ENCODE measurements at regions not wholly inside any gene's neighbourhood (a gene's known extent, or its start where the extent isn't known, plus 50 kb on each side); places are given as distances from the start of the nearest gene placed in this dataset.

GRCh38 chr2:35538796-35539195, 816.8 kb upstream of the CRIM1 start:
- Histone ChIP-seq H3K4me1 (no peaks in the 10 kb centered on the region), H3K79me2 (ENCODE audit: low read depth) (no peaks in the 10 kb centered on the region), H3K9ac (no peak overlapping the region), H3F3A (ENCODE audit: low read depth) (no peaks in the 10 kb centered on the region), H3K9me3 (ENCODE audit: low read depth) (no peaks in the 10 kb centered on the region), H2AFZ (replicated peaks) (no peak overlapping the region), H3K36me3 (no peaks in the 10 kb centered on the region), H3K27ac (no peak overlapping the region), H3K27me3 (no peaks in the 10 kb centered on the region), H3K4me2 (no peak overlapping the region), H3K4me3 (no peak overlapping the region), H4K20me1 (ENCODE audit: low read depth) (no peaks in the 10 kb centered on the region)
- H3K27me3 Mint-ChIP-seq (ENCODE audit: insufficient read depth, low read depth), result no peaks in the 10 kb centered on the region
- DNase-seq (ENCODE audit: low spot score), result no peak
- TF ChIP-seq EZH2phosphoT487 (IDR thresholded peaks at IDR 0.05) (no peak), CTCF (IDR thresholded peaks at IDR 0.05) (no peak), EZH2 (IDR thresholded peaks at IDR 0.05) (no peak)
- H3K36me3 Mint-ChIP-seq, result no peaks in the 10 kb centered on the region
- H3K27ac Mint-ChIP-seq, result no peak overlapping the region
- H3K9me3 Mint-ChIP-seq, result no peaks in the 10 kb centered on the region
- no peaks in the 10 kb centered on the region for H3K4me1 Mint-ChIP-seq
- H3K4me3 Mint-ChIP-seq, result no peak overlapping the region

- no peaks in the 10 kb centered on the region for H3K36me3 ChIP-seq
- H3K27ac Mint-ChIP-seq, result no peak overlapping the region
- TF ChIP-seq EZH2phosphoT487 (IDR thresholded peaks at IDR 0.05) (no peak), EZH2 (IDR thresholded peaks at IDR 0.05) (no peak), CTCF (IDR thresholded peaks at IDR 0.05) (no peak)
- H3K4me3 Mint-ChIP-seq, result no peak overlapping the region
- no peaks in the 10 kb centered on the region for H3K4me1 ChIP-seq
- no peak overlapping the region for H3K4me3 ChIP-seq
- H3K27me3 ChIP-seq, result no peaks in the 10 kb centered on the region
- no peaks in the 10 kb centered on the region for H3F3A ChIP-seq (ENCODE audit: low read depth)
- H2AFZ ChIP-seq (replicated peaks), result no peak overlapping the region
- no peaks in the 10 kb centered on the region for H3K79me2 ChIP-seq (ENCODE audit: low read depth)
- H3K9me3 ChIP-seq (ENCODE audit: low read depth), result peaks cover 4% of the 10 kb centered on the region
- no peaks in the 10 kb centered on the region for H4K20me1 ChIP-seq (ENCODE audit: low read depth)
- no peaks in the 10 kb centered on the region for H3K4me1 Mint-ChIP-seq
- H3K36me3 Mint-ChIP-seq, result no peaks in the 10 kb centered on the region
- no peak for DNase-seq (ENCODE audit: low spot score)
- no peak overlapping the region for H3K9ac ChIP-seq
- no peak overlapping the region for H3K27ac ChIP-seq
- no peak overlapping the region for H3K4me2 ChIP-seq
- peaks cover 2% of the 10 kb centered on the region for H3K9me3 Mint-ChIP-seq
- no peaks in the 10 kb centered on the region for H3K27me3 Mint-ChIP-seq (ENCODE audit: insufficient read depth, low read depth)
Measured at GRCh38 chr2:35530615-35531135, 824.9 kb upstream of the CRIM1 start.

- peak; percentile 15 for DNase-seq (ENCODE audit: low spot score)
- no peak overlapping the region for H3K27ac ChIP-seq
- H4K20me1 ChIP-seq (ENCODE audit: low read depth), result no peaks in the 10 kb centered on the region
- Mint-ChIP-seq H3K9me3 (peaks cover 2% of the 10 kb centered on the region), H3K27ac (no peak overlapping the region), H3K4me1 (peaks cover 4% of the 10 kb centered on the region), H3K27me3 (ENCODE audit: insufficient read depth, low read depth) (no peaks in the 10 kb centered on the region), H3K36me3 (no peaks in the 10 kb centered on the region), H3K4me3 (no peak overlapping the region)
- H3K27me3 ChIP-seq, result no peaks in the 10 kb centered on the region
- no peaks in the 10 kb centered on the region for H3F3A ChIP-seq (ENCODE audit: low read depth)
- H2AFZ ChIP-seq (replicated peaks), result no peak overlapping the region
- H3K4me2 ChIP-seq, result no peak overlapping the region
- peaks cover 3% of the 10 kb centered on the region for H3K9me3 ChIP-seq (ENCODE audit: low read depth)
- H3K79me2 ChIP-seq (ENCODE audit: low read depth), result no peaks in the 10 kb centered on the region
- H3K36me3 ChIP-seq, result no peaks in the 10 kb centered on the region
- no peak overlapping the region for H3K9ac ChIP-seq
- TF ChIP-seq CTCF (IDR thresholded peaks at IDR 0.05), result no peak
- no peak for TF ChIP-seq EZH2 (IDR thresholded peaks at IDR 0.05)
- TF ChIP-seq EZH2phosphoT487 (IDR thresholded peaks at IDR 0.05), result no peak
- H3K4me3 ChIP-seq, result no peak overlapping the region
- peaks cover 3% of the 10 kb centered on the region for H3K4me1 ChIP-seq
Measured at GRCh38 chr2:35526741-35527140, 828.8 kb upstream of the CRIM1 start.

Measured in neural progenitor cell (in vitro differentiated cells).